Kidney (tissue), 13 donors: ENCODE measurements at regions not wholly inside any gene's neighbourhood (a gene's known extent, or its start where the extent isn't known, plus 50 kb on each side); places are given as distances from the start of the nearest gene placed in this dataset.

Experiments
- DNase-seq, 5 donors: peaks; one replicate each; pipeline ENCODE4 v3.0.0-alpha.2; 2013 to 2020
- FAIRE-seq: peaks from 2 replicates; lab custom pipeline; 2012; peaks lifted over from hg19 to GRCh38; lab: Jason Lieb, UNC
- H3K27ac ChIP-seq, 2 donors: one replicate each; pipeline ENCODE4 v1.7.0; 2013; ENCODE audit warnings: low read depth in 2 of 2, low read length in 2 of 2, inconsistent platforms in 1 of 2
- H3K27me3 ChIP-seq: one replicate; pipeline ENCODE4 v1.7.1; 2013; ENCODE audit warnings: low read length, inconsistent platforms; ENCODE audit not compliant: control insufficient read depth, insufficient read depth
- H3K36me3 ChIP-seq, 3 donors: one replicate each; pipeline versions ENCODE4 v1.7.0 to v1.7.1; 2013; ENCODE audit warnings: low read length in 3 of 3, control low read depth in 1 of 3, inconsistent platforms in 1 of 3; ENCODE audit not compliant: insufficient read depth in 3 of 3, control insufficient read depth in 2 of 3
- H3K4me1 ChIP-seq, 3 donors: one replicate each; pipeline versions ENCODE4 v1.7.0 to v1.7.1; 2013; ENCODE audit warnings: low read length in 3 of 3, inconsistent platforms in 1 of 3, low read depth in 1 of 3; ENCODE audit not compliant: control insufficient read depth in 2 of 3, insufficient read depth in 2 of 3
- H3K4me3 ChIP-seq, 3 donors: one replicate each; pipeline versions ENCODE4 v1.7.0 to v1.8.1; 2013; ENCODE audit warnings: low read length in 3 of 3, control low read depth in 1 of 3, inconsistent platforms in 1 of 3
- H3K9ac ChIP-seq, 3 donors: one replicate each; pipeline versions ENCODE4 v1.7.0 to v1.7.1; 2013; ENCODE audit warnings: low read length in 3 of 3, control low read depth in 1 of 3, inconsistent platforms in 1 of 3
- H3K9me3 ChIP-seq, 3 donors: one replicate each; pipeline versions ENCODE4 v1.7.0 to v1.7.1; 2013; ENCODE audit warnings: low read length in 3 of 3, control low read depth in 1 of 3, inconsistent platforms in 1 of 3; ENCODE audit not compliant: control insufficient read depth in 2 of 3, insufficient read depth in 1 of 3
- CTCF ChIP-seq: IDR thresholded peaks from 3 replicates; pipeline ENCODE4 v1.5.1; 2012; ENCODE audit warnings: mild to moderate bottlenecking, moderate library complexity, borderline replicate concordance; ENCODE audit not compliant: insufficient read depth; ENCODE audit errors: extremely low read depth
- intact Hi-C: fragments of 100-400 bp; cut with DNase I; formaldehyde crosslinking; loops from one replicate; pipeline ENCODE4 v1.11.1; 2022
- donor health status: control.
- donor health status: control.
- donor health status: control.
- donor health status: control.
- donor health status: control.
- donor health status: DM: yes; HTN: yes; CAD: no.
- donor health status: Normal renal cell carcinoma (clear cell type).

GRCh38 chr14:54343272-54344121 is 53.3 kb upstream of the CDKN3 start:
- intact Hi-C loops = loop anchor here (10.0 kb wide), 1 partner anchor 809 kb away; no protein-coding TSS in a partner anchor
- no peaks in the 10 kb centered on the region for H3K27me3 ChIP-seq
- FAIRE-seq (no peak), DNase-seq (peak in 4 of 5 donors; percentile 84 to 95 (median 88))
- H3K27ac ChIP-seq = no peak overlapping the region
- peaks cover 0 to 10% (median 3%) of the 10 kb centered on the region in 3 donors for H3K4me1 ChIP-seq
- no peak overlapping the region for H3K4me3 ChIP-seq
- TF ChIP-seq CTCF = no peak
- no peaks in the 10 kb centered on the region for H3K9me3 ChIP-seq
- H3K36me3 ChIP-seq = no peaks in the 10 kb centered on the region
- H3K9ac ChIP-seq = no peak overlapping the region

- intact Hi-C loops = loop anchor here (10.0 kb wide), 1 partner anchor 810 kb away; no protein-coding TSS in a partner anchor
- Histone ChIP-seq H3K36me3 (no peaks in the 10 kb centered on the region), H3K9me3 (no peaks in the 10 kb centered on the region), H3K27me3 (no peaks in the 10 kb centered on the region), H3K9ac (no peak overlapping the region), H3K4me1 (peaks cover 0 to 10% (median 3%) of the 10 kb centered on the region in 3 donors), H3K4me3 (no peak overlapping the region), H3K27ac (no peak overlapping the region)
- peak in 4 of 5 donors; percentile 66 to 79 (median 76) for DNase-seq
- no peak for FAIRE-seq
- no peak for TF ChIP-seq CTCF
These were observed 52.4 kb upstream of the CDKN3 start for GRCh38 chr14:54344445-54344844.

- TF ChIP-seq CTCF = no peak
- H3K4me3 ChIP-seq = no peak overlapping the region
- no peaks in the 10 kb centered on the region for H3K27me3 ChIP-seq
- no peak for FAIRE-seq
- intact Hi-C loops = loop anchor here (10.0 kb wide), 1 partner anchor 811 kb away; no protein-coding TSS in a partner anchor
- no peak overlapping the region for H3K27ac ChIP-seq
- no peak for DNase-seq
- no peak overlapping the region for H3K9ac ChIP-seq
- H3K36me3 ChIP-seq = no peaks in the 10 kb centered on the region
- no peaks in the 10 kb centered on the region for H3K9me3 ChIP-seq
- peaks cover 0 to 10% (median 3%) of the 10 kb centered on the region in 3 donors for H3K4me1 ChIP-seq
These were observed 50.5 kb upstream of the CDKN3 start for GRCh38 chr14:54346257-54346656.
